Breast epithelium (tissue), 3 donors: ENCODE measurements at regions not wholly inside any gene's neighbourhood (a gene's known extent, or its start where the extent isn't known, plus 50 kb on each side); places are given as distances from the start of the nearest gene placed in this dataset.

ENCODE experiments used
- CTCF ChIP-seq, 3 donors: fragments of 450-650 bp; IDR thresholded peaks; one replicate each; pipeline ENCODE4 v1.5.1; 2016 to 2017; ENCODE audit warnings: antibody characterized with exemption in 3 of 3, mild to moderate bottlenecking in 3 of 3, moderate library complexity in 3 of 3
- POLR2A ChIP-seq: fragments of 450-650 bp; IDR thresholded peaks from one replicate; pipeline ENCODE4 v1.6.1; 2016; ENCODE audit warnings: antibody characterized with exemption, mild to moderate bottlenecking, moderate library complexity

- TF ChIP-seq CTCF (IDR thresholded peaks at IDR 0.05) = no peak
- TF ChIP-seq POLR2A = no peak
Measured at GRCh38 chr1:96030312-96030711, 691.3 kb upstream of the PTBP2 start.
